ENCODE measurements at regions not wholly inside any gene's neighbourhood (a gene's known extent, or its start where the extent isn't known, plus 50 kb on each side); places are given as distances from the start of the nearest gene placed in this dataset.

- H3K4me3 ChIP-seq (ENCODE audit: low read depth in 1 of 2, low read length in 2 of 2): no peak overlapping the region
- no peaks in the 10 kb centered on the region for H3K4me1 ChIP-seq (ENCODE audit: control insufficient read depth in 1 of 2, insufficient read depth in 2 of 2, low read length in 2 of 2)
- H3K36me3 ChIP-seq (ENCODE audit: control insufficient read depth in 1 of 2, insufficient read depth in 2 of 2, low read length in 2 of 2): no peaks in the 10 kb centered on the region
- H3K27ac ChIP-seq (ENCODE audit: low read length): no peak overlapping the region
- no peaks in the 10 kb centered on the region for H3K9me3 ChIP-seq (ENCODE audit: control insufficient read depth in 1 of 2, low read length in 2 of 2)
- H3K27me3 ChIP-seq (ENCODE audit: low read depth, low read length): no peaks in the 10 kb centered on the region
Measured at GRCh38 chr5:101989659-101990058, 306.4 kb downstream of the SLCO4C1 start.

- Histone ChIP-seq H3K9me3 (ENCODE audit: control insufficient read depth in 1 of 2, low read length in 2 of 2) (no peaks in the 10 kb centered on the region), H3K27ac (ENCODE audit: low read length) (no peak overlapping the region), H3K4me1 (ENCODE audit: control insufficient read depth in 1 of 2, insufficient read depth in 2 of 2, low read length in 2 of 2) (no peaks in the 10 kb centered on the region), H3K4me3 (ENCODE audit: low read depth in 1 of 2, low read length in 2 of 2) (no peak overlapping the region), H3K27me3 (ENCODE audit: low read depth, low read length) (no peaks in the 10 kb centered on the region), H3K36me3 (ENCODE audit: control insufficient read depth in 1 of 2, insufficient read depth in 2 of 2, low read length in 2 of 2) (no peaks in the 10 kb centered on the region)
Measured at GRCh38 chr5:101977729-101978345, 318.2 kb downstream of the SLCO4C1 start.

- H3K36me3 ChIP-seq (ENCODE audit: control insufficient read depth in 1 of 2, insufficient read depth in 2 of 2, low read length in 2 of 2): no peaks in the 10 kb centered on the region
Measured at GRCh38 chr5:101976933-101977332, 319.2 kb downstream of the SLCO4C1 start.

GRCh38 chr5:101969742-101970141, 326.3 kb downstream of the SLCO4C1 start:
- H3K27me3 ChIP-seq (ENCODE audit: low read depth, low read length): no peaks in the 10 kb centered on the region
- no peak overlapping the region for H3K4me3 ChIP-seq (ENCODE audit: low read depth in 1 of 2, low read length in 2 of 2)
- H3K27ac ChIP-seq (ENCODE audit: low read length): no peak overlapping the region
- H3K9me3 ChIP-seq (ENCODE audit: control insufficient read depth in 1 of 2, low read length in 2 of 2): no peaks in the 10 kb centered on the region
- no peaks in the 10 kb centered on the region for H3K36me3 ChIP-seq (ENCODE audit: control insufficient read depth in 1 of 2, insufficient read depth in 2 of 2, low read length in 2 of 2)
- H3K4me1 ChIP-seq (ENCODE audit: control insufficient read depth in 1 of 2, insufficient read depth in 2 of 2, low read length in 2 of 2): no peaks in the 10 kb centered on the region

More at GRCh38 chr5:101976933-101977332, 319.2 kb downstream of the SLCO4C1 start:
- Histone ChIP-seq H3K27ac (ENCODE audit: low read length) (no peak overlapping the region), H3K9me3 (ENCODE audit: control insufficient read depth in 1 of 2, low read length in 2 of 2) (no peaks in the 10 kb centered on the region), H3K4me1 (ENCODE audit: control insufficient read depth in 1 of 2, insufficient read depth in 2 of 2, low read length in 2 of 2) (no peaks in the 10 kb centered on the region), H3K27me3 (ENCODE audit: low read depth, low read length) (no peaks in the 10 kb centered on the region), H3K4me3 (ENCODE audit: low read depth in 1 of 2, low read length in 2 of 2) (no peak overlapping the region)

- no peaks in the 10 kb centered on the region for H3K27me3 ChIP-seq (ENCODE audit: low read depth, low read length)
- H3K36me3 ChIP-seq (ENCODE audit: control insufficient read depth in 1 of 2, insufficient read depth in 2 of 2, low read length in 2 of 2): no peaks in the 10 kb centered on the region
- no peak overlapping the region for H3K27ac ChIP-seq (ENCODE audit: low read length)
- no peak overlapping the region for H3K4me3 ChIP-seq (ENCODE audit: low read depth in 1 of 2, low read length in 2 of 2)
- no peaks in the 10 kb centered on the region for H3K4me1 ChIP-seq (ENCODE audit: control insufficient read depth in 1 of 2, insufficient read depth in 2 of 2, low read length in 2 of 2)
- H3K9me3 ChIP-seq (ENCODE audit: control insufficient read depth in 1 of 2, low read length in 2 of 2): no peaks in the 10 kb centered on the region
Measured at GRCh38 chr5:101966476-101966875, 329.6 kb downstream of the SLCO4C1 start.

- Histone ChIP-seq H3K4me1 (ENCODE audit: control insufficient read depth in 1 of 2, insufficient read depth in 2 of 2, low read length in 2 of 2) (no peaks in the 10 kb centered on the region), H3K9me3 (ENCODE audit: control insufficient read depth in 1 of 2, low read length in 2 of 2) (no peaks in the 10 kb centered on the region), H3K36me3 (ENCODE audit: control insufficient read depth in 1 of 2, insufficient read depth in 2 of 2, low read length in 2 of 2) (no peaks in the 10 kb centered on the region), H3K27ac (ENCODE audit: low read length) (no peak overlapping the region), H3K4me3 (ENCODE audit: low read depth in 1 of 2, low read length in 2 of 2) (no peak overlapping the region), H3K27me3 (ENCODE audit: low read depth, low read length) (no peaks in the 10 kb centered on the region)
Measured at GRCh38 chr5:101955891-101956290, 340.2 kb downstream of the SLCO4C1 start.

GRCh38 chr5:101950019-101950418, 346.1 kb downstream of the SLCO4C1 start:
- Histone ChIP-seq H3K36me3 (ENCODE audit: control insufficient read depth in 1 of 2, insufficient read depth in 2 of 2, low read length in 2 of 2) (no peaks in the 10 kb centered on the region), H3K27me3 (ENCODE audit: low read depth, low read length) (no peaks in the 10 kb centered on the region), H3K27ac (ENCODE audit: low read length) (no peak overlapping the region), H3K9me3 (ENCODE audit: control insufficient read depth in 1 of 2, low read length in 2 of 2) (no peaks in the 10 kb centered on the region), H3K4me3 (ENCODE audit: low read depth in 1 of 2, low read length in 2 of 2) (no peak overlapping the region), H3K4me1 (ENCODE audit: control insufficient read depth in 1 of 2, insufficient read depth in 2 of 2, low read length in 2 of 2) (no peaks in the 10 kb centered on the region)

- Histone ChIP-seq H3K27me3 (ENCODE audit: low read depth, low read length) (no peaks in the 10 kb centered on the region), H3K9me3 (ENCODE audit: control insufficient read depth in 1 of 2, low read length in 2 of 2) (no peaks in the 10 kb centered on the region), H3K27ac (ENCODE audit: low read length) (no peak overlapping the region), H3K4me1 (ENCODE audit: control insufficient read depth in 1 of 2, insufficient read depth in 2 of 2, low read length in 2 of 2) (no peaks in the 10 kb centered on the region), H3K4me3 (ENCODE audit: low read depth in 1 of 2, low read length in 2 of 2) (no peak overlapping the region), H3K36me3 (ENCODE audit: control insufficient read depth in 1 of 2, insufficient read depth in 2 of 2, low read length in 2 of 2) (no peaks in the 10 kb centered on the region)
Measured at GRCh38 chr5:101948615-101949014, 347.5 kb downstream of the SLCO4C1 start.

GRCh38 chr5:101943784-101944183, 352.3 kb downstream of the SLCO4C1 start:
- Histone ChIP-seq H3K36me3 (ENCODE audit: control insufficient read depth in 1 of 2, insufficient read depth in 2 of 2, low read length in 2 of 2) (no peaks in the 10 kb centered on the region), H3K27me3 (ENCODE audit: low read depth, low read length) (no peaks in the 10 kb centered on the region), H3K4me3 (ENCODE audit: low read depth in 1 of 2, low read length in 2 of 2) (no peak overlapping the region), H3K27ac (ENCODE audit: low read length) (no peak overlapping the region), H3K4me1 (ENCODE audit: control insufficient read depth in 1 of 2, insufficient read depth in 2 of 2, low read length in 2 of 2) (no peaks in the 10 kb centered on the region), H3K9me3 (ENCODE audit: control insufficient read depth in 1 of 2, low read length in 2 of 2) (no peaks in the 10 kb centered on the region)

- Histone ChIP-seq H3K36me3 (ENCODE audit: control insufficient read depth in 1 of 2, insufficient read depth in 2 of 2, low read length in 2 of 2) (no peaks in the 10 kb centered on the region), H3K27me3 (ENCODE audit: low read depth, low read length) (no peaks in the 10 kb centered on the region), H3K27ac (ENCODE audit: low read length) (no peak overlapping the region), H3K4me3 (ENCODE audit: low read depth in 1 of 2, low read length in 2 of 2) (no peak overlapping the region), H3K4me1 (ENCODE audit: control insufficient read depth in 1 of 2, insufficient read depth in 2 of 2, low read length in 2 of 2) (no peaks in the 10 kb centered on the region), H3K9me3 (ENCODE audit: control insufficient read depth in 1 of 2, low read length in 2 of 2) (no peaks in the 10 kb centered on the region)
Measured at GRCh38 chr5:101942321-101942882, 353.7 kb downstream of the SLCO4C1 start.

GRCh38 chr5:101937041-101937440, 359.0 kb downstream of the SLCO4C1 start:
- no peak overlapping the region for H3K27ac ChIP-seq (ENCODE audit: low read length)
- no peaks in the 10 kb centered on the region for H3K27me3 ChIP-seq (ENCODE audit: low read depth, low read length)
- H3K36me3 ChIP-seq (ENCODE audit: control insufficient read depth in 1 of 2, insufficient read depth in 2 of 2, low read length in 2 of 2): no peaks in the 10 kb centered on the region
- H3K4me1 ChIP-seq (ENCODE audit: control insufficient read depth in 1 of 2, insufficient read depth in 2 of 2, low read length in 2 of 2): no peaks in the 10 kb centered on the region
- no peaks in the 10 kb centered on the region for H3K9me3 ChIP-seq (ENCODE audit: control insufficient read depth in 1 of 2, low read length in 2 of 2)
- no peak overlapping the region for H3K4me3 ChIP-seq (ENCODE audit: low read depth in 1 of 2, low read length in 2 of 2)

- H3K27ac ChIP-seq (ENCODE audit: low read length): no peak overlapping the region
- no peaks in the 10 kb centered on the region for H3K36me3 ChIP-seq (ENCODE audit: control insufficient read depth in 1 of 2, insufficient read depth in 2 of 2, low read length in 2 of 2)
- no peaks in the 10 kb centered on the region for H3K4me1 ChIP-seq (ENCODE audit: control insufficient read depth in 1 of 2, insufficient read depth in 2 of 2, low read length in 2 of 2)
- H3K27me3 ChIP-seq (ENCODE audit: low read depth, low read length): no peaks in the 10 kb centered on the region
- no peaks in the 10 kb centered on the region for H3K9me3 ChIP-seq (ENCODE audit: control insufficient read depth in 1 of 2, low read length in 2 of 2)
- no peak overlapping the region for H3K4me3 ChIP-seq (ENCODE audit: low read depth in 1 of 2, low read length in 2 of 2)
Measured at GRCh38 chr5:101935086-101935485, 361.0 kb downstream of the SLCO4C1 start.
